DND-41 (cell line): ENCODE measurements at regions not wholly inside any gene's neighbourhood (a gene's known extent, or its start where the extent isn't known, plus 50 kb on each side); places are given as distances from the start of the nearest gene placed in this dataset.
"Not testable (repeated sequence)": the region's sequence is repeated elsewhere in the genome, so short reads cannot be mapped to it uniquely, and the experiment has no call there.

Experiments
- CTCF ChIP-seq: IDR thresholded peaks from 2 replicates; pipeline ENCODE4 v1.5.1; 2012; ENCODE audit warnings: borderline replicate concordance, low read length, moderate library complexity, mild to moderate bottlenecking; ENCODE audit not compliant: poor library complexity, severe bottlenecking; ENCODE audit errors: extremely low read depth
- EZH2 ChIP-seq: IDR thresholded peaks from 3 replicates; pipeline ENCODE4 v1.6.1; 2012; ENCODE audit warnings: borderline replicate concordance, low read depth, mild to moderate bottlenecking, moderate library complexity, low read length, inconsistent platforms; ENCODE audit not compliant: severe bottlenecking

GRCh38 chr2:51779723-51780122 lies 747.8 kb upstream of the NRXN1 start:
- not testable (repeated sequence) for TF ChIP-seq CTCF, EZH2
